ENCODE measurements at regions not wholly inside any gene's neighbourhood (a gene's known extent, or its start where the extent isn't known, plus 50 kb on each side); places are given as distances from the start of the nearest gene placed in this dataset.

DNA sequence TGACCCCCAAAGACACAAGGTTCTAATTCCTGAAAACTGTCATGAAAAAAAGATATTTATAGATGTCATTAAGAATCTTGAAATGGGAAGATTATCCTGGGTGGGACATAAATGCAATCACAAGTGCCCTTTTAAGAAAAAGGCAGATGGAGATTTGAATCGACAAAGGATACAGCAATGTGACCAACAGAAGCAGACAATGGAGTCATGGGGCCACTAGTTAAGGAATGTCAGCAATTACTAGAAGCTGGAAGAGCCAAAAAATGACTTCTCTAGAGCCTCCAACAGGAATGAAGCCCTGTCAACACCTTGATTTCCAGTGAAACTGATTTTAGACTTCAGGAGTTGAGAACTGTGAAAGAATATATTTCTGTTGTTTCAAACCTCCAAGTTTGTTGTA is 448.5 kb downstream of the MEI4 start:
- Histone ChIP-seq H3K27ac (no peak overlapping the region), H3K27me3 (no peaks in the 10 kb centered on the region)

DNA sequence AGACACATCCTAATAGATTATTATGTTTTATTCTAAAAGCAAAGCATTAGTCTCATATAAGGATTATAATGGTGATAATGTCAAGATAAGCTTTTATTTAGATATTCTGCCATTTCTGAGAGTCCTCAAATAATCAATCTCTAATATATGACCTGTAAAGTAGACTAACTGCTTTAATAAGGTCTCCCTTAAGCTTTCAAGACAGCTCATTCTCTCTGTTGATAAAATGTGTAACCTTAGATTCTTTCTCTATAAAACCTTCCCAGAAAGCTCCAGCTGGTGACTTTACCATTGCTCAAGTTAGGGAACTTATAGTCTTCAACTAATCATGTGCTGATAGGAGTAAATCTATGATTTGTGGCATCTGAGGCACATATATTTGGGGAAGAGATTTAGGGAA is 457.8 kb downstream of the MEI4 start:
- TF ChIP-seq, protein P1, sequence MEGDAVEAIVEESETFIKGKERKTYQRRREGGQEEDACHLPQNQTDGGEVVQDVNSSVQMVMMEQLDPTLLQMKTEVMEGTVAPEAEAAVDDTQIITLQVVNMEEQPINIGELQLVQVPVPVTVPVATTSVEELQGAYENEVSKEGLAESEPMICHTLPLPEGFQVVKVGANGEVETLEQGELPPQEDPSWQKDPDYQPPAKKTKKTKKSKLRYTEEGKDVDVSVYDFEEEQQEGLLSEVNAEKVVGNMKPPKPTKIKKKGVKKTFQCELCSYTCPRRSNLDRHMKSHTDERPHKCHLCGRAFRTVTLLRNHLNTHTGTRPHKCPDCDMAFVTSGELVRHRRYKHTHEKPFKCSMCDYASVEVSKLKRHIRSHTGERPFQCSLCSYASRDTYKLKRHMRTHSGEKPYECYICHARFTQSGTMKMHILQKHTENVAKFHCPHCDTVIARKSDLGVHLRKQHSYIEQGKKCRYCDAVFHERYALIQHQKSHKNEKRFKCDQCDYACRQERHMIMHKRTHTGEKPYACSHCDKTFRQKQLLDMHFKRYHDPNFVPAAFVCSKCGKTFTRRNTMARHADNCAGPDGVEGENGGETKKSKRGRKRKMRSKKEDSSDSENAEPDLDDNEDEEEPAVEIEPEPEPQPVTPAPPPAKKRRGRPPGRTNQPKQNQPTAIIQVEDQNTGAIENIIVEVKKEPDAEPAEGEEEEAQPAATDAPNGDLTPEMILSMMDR (IDR thresholded peaks at IDR 0.05): no peak
- no peak overlapping the region for H3K27ac ChIP-seq
- no peaks in the 10 kb centered on the region for H3K4me1 ChIP-seq
- H3K9me3 ChIP-seq: no peaks in the 10 kb centered on the region
- H3K27me3 ChIP-seq: no peaks in the 10 kb centered on the region
- H3K4me3 ChIP-seq: no peak overlapping the region
- DNase-seq (ENCODE audit: low spot score): no peak
- no peaks in the 10 kb centered on the region for H3K36me3 ChIP-seq

More for the DNA sequence above, 448.5 kb downstream of the MEI4 start:
- TF ChIP-seq, protein P1 (IDR thresholded peaks at IDR 0.05): no peak
- Histone ChIP-seq H3K9me3 (no peaks in the 10 kb centered on the region), H3K36me3 (no peaks in the 10 kb centered on the region), H3K4me1 (no peaks in the 10 kb centered on the region), H3K4me3 (no peak overlapping the region)
- no peak for DNase-seq (ENCODE audit: low spot score)

DNA sequence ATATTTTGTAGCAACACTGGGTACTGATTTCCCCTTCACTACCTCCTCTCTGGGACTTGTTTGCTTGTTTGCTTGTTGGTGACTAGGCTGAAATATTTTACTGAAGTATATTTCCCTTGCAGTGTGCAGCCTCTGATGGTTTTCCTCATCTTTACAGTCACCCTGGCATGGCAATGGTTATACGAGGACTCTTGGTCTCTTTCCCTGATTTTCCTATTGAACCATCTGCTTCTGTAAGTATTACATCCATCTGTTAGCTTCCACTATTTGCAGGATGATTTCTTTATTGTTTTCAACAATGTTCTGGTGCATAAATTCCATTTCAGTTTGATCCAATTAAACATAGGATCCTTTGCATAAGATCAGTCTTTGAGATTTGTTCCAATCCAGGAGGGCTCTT is 465.1 kb downstream of the MEI4 start:
- TF ChIP-seq, protein P1 (IDR thresholded peaks at IDR 0.05): no peak
- H3K27ac ChIP-seq: no peak overlapping the region

DNA sequence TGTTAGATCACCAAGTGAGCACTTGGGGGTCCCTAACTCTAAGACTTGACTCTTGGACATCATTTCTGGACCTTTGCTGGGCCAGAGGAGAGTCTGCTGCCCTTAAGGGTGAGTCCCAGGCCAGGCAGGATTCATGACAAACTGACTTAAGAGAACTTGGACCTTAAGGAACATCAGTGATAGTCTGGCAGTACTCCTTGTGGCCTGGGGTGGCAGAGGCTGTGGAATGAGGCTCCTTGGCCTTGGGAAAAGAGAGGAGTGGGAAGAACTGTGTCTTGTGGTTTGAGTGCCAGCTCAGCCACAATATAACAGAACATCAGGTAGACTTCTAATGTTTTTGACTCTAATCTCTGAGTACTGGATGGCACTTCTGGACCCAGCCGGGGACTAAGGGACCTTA is 478.7 kb downstream of the MEI4 start:
- H3K9me3 ChIP-seq: peaks cover 0 to 5% of the 10 kb centered on the region in 2 donors
- H3K4me1 ChIP-seq: no peaks in the 10 kb centered on the region

More for the DNA sequence above, 465.1 kb downstream of the MEI4 start:
- no peaks in the 10 kb centered on the region for H3K4me1 ChIP-seq
- DNase-seq (ENCODE audit: low spot score): no peak
- H3K36me3 ChIP-seq: no peaks in the 10 kb centered on the region
- no peaks in the 10 kb centered on the region for H3K27me3 ChIP-seq
- no peaks in the 10 kb centered on the region for H3K9me3 ChIP-seq
- no peak overlapping the region for H3K4me3 ChIP-seq

DNA sequence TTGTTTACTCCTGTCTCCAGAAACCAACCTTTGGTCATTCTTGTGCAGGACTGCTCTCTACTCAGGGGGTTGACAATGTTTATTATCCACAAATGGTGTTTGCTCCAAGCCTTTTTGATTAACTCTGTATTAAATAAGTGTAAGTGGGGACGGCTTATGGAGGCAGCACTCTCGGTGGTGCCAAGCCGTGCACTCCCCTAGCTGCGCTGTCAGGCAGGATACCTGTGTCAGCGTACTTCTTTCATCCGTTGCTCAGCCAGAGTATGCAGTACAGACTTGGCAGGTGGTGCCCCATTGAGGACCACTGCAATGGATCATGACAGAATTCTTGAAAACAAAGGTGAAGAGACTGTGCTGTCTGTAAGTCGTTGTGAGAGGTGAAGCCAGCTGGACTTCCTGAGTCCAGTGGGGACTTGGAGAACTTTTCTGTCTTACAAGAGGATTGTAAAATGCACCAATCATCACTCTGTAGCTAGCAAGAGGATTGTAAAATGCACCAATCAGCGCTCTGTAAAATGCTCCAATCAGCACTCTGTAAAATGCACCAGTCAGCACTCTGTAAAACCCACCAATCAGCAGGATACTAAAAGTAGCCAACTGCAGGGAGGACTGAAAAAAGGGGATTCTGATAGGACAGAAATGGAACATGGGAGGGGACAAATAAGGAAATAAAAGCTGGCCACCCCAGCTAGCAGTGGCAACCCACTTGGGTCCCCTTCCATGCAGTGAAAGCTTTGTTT is 480.0 kb downstream of the MEI4 start:
- Histone ChIP-seq H3K36me3 (no peaks in the 10 kb centered on the region), H3K27ac (no peak overlapping the region), H3K27me3 (no peaks in the 10 kb centered on the region), H3K9me3 (peaks cover 0 to 11% of the 10 kb centered on the region in 2 donors), H3K4me3 (no peak overlapping the region), H3K4me1 (no peaks in the 10 kb centered on the region)
- no peak for DNase-seq (ENCODE audit: low spot score)
- TF ChIP-seq, protein P1 (IDR thresholded peaks at IDR 0.05): no peak

More for the DNA sequence above, 478.7 kb downstream of the MEI4 start:
- H3K27ac ChIP-seq: no peak overlapping the region
- H3K4me3 ChIP-seq: no peak overlapping the region
- TF ChIP-seq, protein P1 (IDR thresholded peaks at IDR 0.05): no peak
- no peak for DNase-seq (ENCODE audit: low spot score)
- no peaks in the 10 kb centered on the region for H3K27me3 ChIP-seq
- H3K36me3 ChIP-seq: no peaks in the 10 kb centered on the region

DNA sequence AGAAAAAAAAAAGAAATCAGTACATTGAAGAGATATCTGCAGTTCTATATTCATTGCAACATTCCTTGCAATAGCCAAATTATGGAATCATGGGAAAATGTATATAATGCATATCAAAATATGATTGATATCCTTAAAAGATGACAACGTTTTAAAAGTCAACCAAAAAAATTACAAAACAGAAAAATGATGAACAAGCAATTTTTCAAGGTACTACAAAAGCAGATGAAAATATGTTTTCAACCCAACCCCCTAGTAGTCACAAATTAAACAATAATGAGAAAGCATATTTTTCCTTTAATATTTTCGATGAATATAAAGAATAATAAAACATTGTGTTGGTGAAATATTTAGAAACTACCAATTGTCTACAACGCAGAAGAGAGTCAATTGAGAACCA is 497.6 kb downstream of the MEI4 start:
- no peak overlapping the region for H3K4me3 ChIP-seq
- DNase-seq (ENCODE audit: low spot score): no peak
- H3K9me3 ChIP-seq: peaks cover 0 to 16% of the 10 kb centered on the region in 2 donors
- no peaks in the 10 kb centered on the region for H3K36me3 ChIP-seq
- H3K27ac ChIP-seq: no peak overlapping the region
- no peaks in the 10 kb centered on the region for H3K27me3 ChIP-seq
- H3K4me1 ChIP-seq: no peaks in the 10 kb centered on the region
- TF ChIP-seq, protein P1 (IDR thresholded peaks at IDR 0.05): no peak
